H1 (cell line): ENCODE measurements at regions not wholly inside any gene's neighbourhood (a gene's known extent, or its start where the extent isn't known, plus 50 kb on each side); places are given as distances from the start of the nearest gene placed in this dataset.

Experiments
- CTCF ChIA-PET: fragments of 300-600 bp; sonication (Branson Sonifier 250); formaldehyde crosslinking; loops from one replicate; lab custom pipeline; 2021; ENCODE audit not compliant: partially characterized antibody; lab: Charles Lee
- POLR2A ChIA-PET: fragments of 300-600 bp; sonication (Branson Sonifier 250); formaldehyde crosslinking; loops from one replicate; lab custom pipeline; 2021; ENCODE audit warnings: inconsistent platforms; ENCODE audit not compliant: partially characterized antibody; lab: Charles Lee
- DNase-seq, 2 experiments: peaks; one replicate each; pipeline versions ENCODE4 v3.0.0 to v3.0.0-alpha.2; 2010 to 2022; ENCODE audit warnings: low spot score in 2 of 2, low read depth in 1 of 2, mixed read lengths in 1 of 2
- FAIRE-seq: peaks from 2 replicates; lab custom pipeline; 2011; peaks lifted over from hg19 to GRCh38; lab: Jason Lieb, UNC
- H2AFZ ChIP-seq: 2 replicates; pipeline ENCODE4 v1.8.1; 2012; ENCODE audit warnings: low read length, inconsistent platforms
- H2AK5ac ChIP-seq: 2 replicates; pipeline ENCODE4 v1.6.1; 2013; ENCODE audit warnings: low read depth, low read length
- H2BK120ac ChIP-seq: replicated peaks from 2 replicates; pipeline ENCODE3; 2013; ENCODE audit warnings: low read depth, low read length, inconsistent platforms
- H2BK12ac ChIP-seq: 2 replicates; pipeline ENCODE4 v1.6.1; 2013; ENCODE audit warnings: low read depth, low read length
- H2BK15ac ChIP-seq: 2 replicates; pipeline ENCODE4 v1.6.1; 2013; ENCODE audit warnings: low read length
- H2BK20ac ChIP-seq: 2 replicates; pipeline ENCODE4 v1.6.1; 2013; ENCODE audit warnings: low read length
- H2BK5ac ChIP-seq: 2 replicates; pipeline ENCODE4 v1.6.1; 2013; ENCODE audit warnings: low read depth, low read length
- H3K14ac ChIP-seq: 2 replicates; pipeline ENCODE4 v1.6.1; 2013; ENCODE audit warnings: inconsistent platforms; ENCODE audit not compliant: insufficient read length
- H3K18ac ChIP-seq: 2 replicates; pipeline ENCODE4 v1.6.1; 2013; ENCODE audit warnings: low read length; ENCODE audit errors: extremely low read depth
- H3K23ac ChIP-seq: 2 replicates; pipeline ENCODE4 v1.6.1; 2013; ENCODE audit warnings: inconsistent platforms; ENCODE audit not compliant: insufficient read length
- H3K23me2 ChIP-seq: 2 replicates; pipeline ENCODE4 v1.6.1; 2013; ENCODE audit warnings: low read depth, low read length
- H3K27ac ChIP-seq: 2 replicates; pipeline ENCODE4 v1.6.1; 2011; ENCODE audit warnings: low read depth, low read length, inconsistent platforms
- H3K27me3 ChIP-seq, 4 experiments: replicated peaks in 1 of 4; 1 replicate in 1 of 4; 2 replicates in 3 of 4; pipeline versions ENCODE4 v1.6.1 to v1.8.1; 2011 to 2013; ENCODE audit warnings: low read length in 3 of 4, mild to moderate bottlenecking in 3 of 4, inconsistent platforms in 2 of 4, mixed read lengths in 2 of 4, moderate library complexity in 1 of 4; ENCODE audit not compliant: control insufficient read depth in 3 of 4, insufficient read depth in 3 of 4; ENCODE audit errors: extremely low read depth in 1 of 4
- H3K36me3 ChIP-seq, 4 experiments: 2 replicates each; pipeline versions ENCODE4 v1.6.1 to v1.8.1; 2011 to 2013; ENCODE audit warnings: mild to moderate bottlenecking in 4 of 4, low read length in 3 of 4, moderate library complexity in 2 of 4, control low read depth in 1 of 4, inconsistent platforms in 1 of 4; ENCODE audit not compliant: insufficient read depth in 4 of 4, control insufficient read depth in 2 of 4
- H3K4ac ChIP-seq: replicated peaks from 2 replicates; pipeline ENCODE3; 2013; ENCODE audit warnings: low read length, low read depth, mixed read lengths, inconsistent platforms; ENCODE audit not compliant: insufficient read length
- H3K4me1 ChIP-seq, 4 experiments: replicated peaks in 1 of 4; 1 replicate in 1 of 4; 2 replicates in 3 of 4; pipeline versions ENCODE4 v1.6.1 to v1.8.1; 2011 to 2013; ENCODE audit warnings: low read length in 3 of 4, inconsistent platforms in 2 of 4, mixed read lengths in 1 of 4; ENCODE audit not compliant: insufficient read depth in 4 of 4, control insufficient read depth in 3 of 4
- H3K4me2 ChIP-seq, 2 experiments: 2 replicates each; pipeline versions ENCODE4 v1.6.1 to v1.8.1; 2011 to 2013; ENCODE audit warnings: low read depth in 2 of 2, low read length in 2 of 2, control low read depth in 1 of 2, inconsistent platforms in 1 of 2, mild to moderate bottlenecking in 1 of 2; ENCODE audit not compliant: insufficient read depth in 1 of 2
- H3K4me3 ChIP-seq, 4 experiments: fragments of 200-600, 300-600 bp in 1 of 4; sonication (generic), shearing (Covaris generic), sonication (Bioruptor Twin) in 1 of 4; 2 replicates each; pipeline versions ENCODE4 v1.5.1 to v1.8.1; 2011 to 2016; ENCODE audit warnings: low read length in 4 of 4, low read depth in 3 of 4, control low read depth in 2 of 4, inconsistent platforms in 2 of 4, mild to moderate bottlenecking in 2 of 4, mixed read lengths in 1 of 4, moderate library complexity in 1 of 4; ENCODE audit not compliant: insufficient read depth in 2 of 4; ENCODE audit errors: extremely low read depth in 1 of 4
- H3K56ac ChIP-seq: replicated peaks from 2 replicates; pipeline ENCODE3; 2013; ENCODE audit warnings: low read depth, mild to moderate bottlenecking, mixed read lengths, low read length, inconsistent platforms; ENCODE audit not compliant: insufficient read length
- H3K79me1 ChIP-seq: 2 replicates; pipeline ENCODE4 v1.6.1; 2013; ENCODE audit warnings: low read depth, low read length, control low read depth
- H3K79me2 ChIP-seq, 2 experiments: 2 replicates each; pipeline versions ENCODE4 v1.6.1 to v1.8.1; 2012 to 2013; ENCODE audit warnings: low read length in 2 of 2, mild to moderate bottlenecking in 2 of 2, inconsistent platforms in 1 of 2; ENCODE audit not compliant: insufficient read depth in 2 of 2, control insufficient read depth in 1 of 2
- H3K9ac ChIP-seq, 4 experiments: replicated peaks in 1 of 4; 1 replicate in 1 of 4; 2 replicates in 3 of 4; pipeline versions ENCODE4 v1.6.1 to v1.8.1; 2011 to 2013; ENCODE audit warnings: low read depth in 3 of 4, low read length in 3 of 4, control low read depth in 2 of 4, mild to moderate bottlenecking in 2 of 4, moderate library complexity in 2 of 4, inconsistent platforms in 1 of 4; ENCODE audit errors: extremely low read depth in 1 of 4
- H3K9me3 ChIP-seq, 2 experiments: 2 replicates each; pipeline versions ENCODE4 v1.6.1 to v1.8.1; 2012 to 2013; ENCODE audit warnings: mild to moderate bottlenecking in 2 of 2, moderate library complexity in 2 of 2, control low read depth in 1 of 2, inconsistent platforms in 1 of 2, low read depth in 1 of 2, low read length in 1 of 2, mixed read lengths in 1 of 2; ENCODE audit not compliant: insufficient read depth in 2 of 2
- H4K20me1 ChIP-seq, 2 experiments: replicated peaks in 1 of 2; 2 replicates each; pipeline versions ENCODE3 to v1.8.1; 2011 to 2013; ENCODE audit warnings: inconsistent platforms in 2 of 2, low read length in 2 of 2, mild to moderate bottlenecking in 1 of 2; ENCODE audit not compliant: insufficient read depth in 2 of 2, control insufficient read depth in 1 of 2
- H4K5ac ChIP-seq: 2 replicates; pipeline ENCODE4 v1.6.1; 2013; ENCODE audit warnings: low read length, low read depth, mixed read lengths, inconsistent platforms; ENCODE audit not compliant: insufficient read length
- H4K8ac ChIP-seq: 2 replicates; pipeline ENCODE4 v1.8.0; 2013; ENCODE audit warnings: mild to moderate bottlenecking, moderate library complexity, low read length, inconsistent platforms; ENCODE audit not compliant: insufficient read depth; ENCODE audit errors: extremely low read depth
- H4K91ac ChIP-seq: replicated peaks from 2 replicates; pipeline ENCODE3; 2013; ENCODE audit warnings: low read length, mixed read lengths, inconsistent platforms; ENCODE audit not compliant: insufficient read length
- CEBPB ChIP-seq: IDR thresholded peaks from 2 replicates; pipeline ENCODE4 v1.6.1; 2012; ENCODE audit warnings: low read depth, low read length
- CTBP2 ChIP-seq: IDR thresholded peaks from 2 replicates; pipeline ENCODE4 v1.7.0; 2011; ENCODE audit warnings: borderline replicate concordance, mild to moderate bottlenecking, moderate library complexity, mixed read lengths, low read length; ENCODE audit not compliant: insufficient read depth, insufficient read length
- NRF1 ChIP-seq: IDR thresholded peaks from 2 replicates; pipeline ENCODE4 v1.6.1; 2011; ENCODE audit warnings: mild to moderate bottlenecking, low read depth, low read length, improper control_type of control experiment
- WGBS, 2 experiments: shearing (Covaris generic) in 1 of 2; methylation state at CpG; one replicate each; pipeline versions ENCODE4 v1.1.6 to v1.1.7; 2013 to 2015; ENCODE audit warnings: low lambda C conversion rate in 2 of 2, mixed read lengths in 2 of 2, inconsistent platforms in 1 of 2, low coverage in 1 of 2, missing lambda C conversion rate in 1 of 2; ENCODE audit not compliant: insufficient replicate concordance in 2 of 2, insufficient coverage in 1 of 2, insufficient read length in 1 of 2; ENCODE audit errors: extremely low coverage in 1 of 2, missing lambda C conversion rate in 1 of 2; 5-methylcytosine and 5-hydroxymethylcytosine counted together
- TF ChIP-seq, protein P1 (sequence below): IDR thresholded peaks from 2 replicates; pipeline ENCODE4 v1.6.1; 2011; ENCODE audit warnings: low read depth, mild to moderate bottlenecking, low read length; ENCODE audit not compliant: insufficient read depth

DNA sequence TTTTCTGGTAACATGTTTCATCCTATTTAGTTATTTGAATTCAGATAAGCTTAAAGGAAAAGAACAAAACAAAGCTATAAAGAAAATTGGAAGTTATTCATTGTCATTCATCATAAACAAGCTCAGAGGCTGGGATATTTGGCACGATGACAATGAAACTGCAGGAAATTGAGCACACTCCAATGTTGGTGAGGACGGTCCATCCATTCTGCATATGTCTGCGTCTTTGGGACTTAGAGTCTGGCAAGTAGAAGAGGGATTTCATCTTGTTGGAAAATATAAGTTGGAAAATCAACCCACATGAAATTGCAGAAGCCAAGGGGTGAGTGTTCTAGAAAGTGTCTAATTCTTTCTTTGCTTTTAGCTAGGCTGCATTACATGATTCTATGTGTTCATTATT, 78.4 kb downstream of the HDGFL1 start:
- H2BK5ac ChIP-seq, result no peak overlapping the region
- H2BK20ac ChIP-seq, result no peak overlapping the region
- no peaks in the 10 kb centered on the region for H3K9me3 ChIP-seq
- H3K56ac ChIP-seq, result no peak overlapping the region
- H3K18ac ChIP-seq, result no peak overlapping the region
- no peak overlapping the region for H2AK5ac ChIP-seq
- no peak overlapping the region for H4K91ac ChIP-seq
- H3K14ac ChIP-seq, result no peak overlapping the region
- FAIRE-seq, result no peak
- H3K79me2 ChIP-seq, result no peaks in the 10 kb centered on the region
- no peak overlapping the region for H3K9ac ChIP-seq
- H4K5ac ChIP-seq, result no peak overlapping the region
- no peak overlapping the region for H2AFZ ChIP-seq
- H3K36me3 ChIP-seq, result no peaks in the 10 kb centered on the region
- H3K79me1 ChIP-seq, result no peaks in the 10 kb centered on the region
- no peak overlapping the region for H2BK120ac ChIP-seq
- H3K4me1 ChIP-seq, result peaks cover 0 to 3% (median 1%) of the 10 kb centered on the region in 4 experiments; a peak in 1 of 7 replicates
- ChIA-PET CTCF (interaction anchor here (0.6 to 2.4 kb wide), 3 partner anchors 8 to 62 kb away, joined by 3 to 9 read pairs (median 3); no protein-coding TSS in a partner anchor), POLR2A (no interaction called here)
- H2BK15ac ChIP-seq, result no peak overlapping the region
- H4K20me1 ChIP-seq, result no peaks in the 10 kb centered on the region
- H4K8ac ChIP-seq, result no peak overlapping the region
- H3K4ac ChIP-seq, result no peak overlapping the region
- 100% methylated on average over 3 of the region's 3 CpGs; no CpG with 5 or more reads in 1 of the 2 experiments for WGBS, 2 experiments
- no peak overlapping the region for H3K27ac ChIP-seq
- H3K27me3 ChIP-seq, result no peaks in the 10 kb centered on the region
- DNase-seq, result no peak
- H3K4me2 ChIP-seq, result no peak overlapping the region
- no peak overlapping the region for H3K4me3 ChIP-seq
- H2BK12ac ChIP-seq, result no peak overlapping the region
- no peak overlapping the region for H3K23ac ChIP-seq
- no peaks in the 10 kb centered on the region for H3K23me2 ChIP-seq
- TF ChIP-seq NRF1, result no peak
- no peak for TF ChIP-seq CTBP2
- no peak for TF ChIP-seq CEBPB
- TF ChIP-seq, protein P1, sequence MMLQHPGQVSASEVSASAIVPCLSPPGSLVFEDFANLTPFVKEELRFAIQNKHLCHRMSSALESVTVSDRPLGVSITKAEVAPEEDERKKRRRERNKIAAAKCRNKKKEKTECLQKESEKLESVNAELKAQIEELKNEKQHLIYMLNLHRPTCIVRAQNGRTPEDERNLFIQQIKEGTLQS, result no peak
